ENCODE measurements at regions not wholly inside any gene's neighbourhood (a gene's known extent, or its start where the extent isn't known, plus 50 kb on each side); places are given as distances from the start of the nearest gene placed in this dataset.

DNA sequence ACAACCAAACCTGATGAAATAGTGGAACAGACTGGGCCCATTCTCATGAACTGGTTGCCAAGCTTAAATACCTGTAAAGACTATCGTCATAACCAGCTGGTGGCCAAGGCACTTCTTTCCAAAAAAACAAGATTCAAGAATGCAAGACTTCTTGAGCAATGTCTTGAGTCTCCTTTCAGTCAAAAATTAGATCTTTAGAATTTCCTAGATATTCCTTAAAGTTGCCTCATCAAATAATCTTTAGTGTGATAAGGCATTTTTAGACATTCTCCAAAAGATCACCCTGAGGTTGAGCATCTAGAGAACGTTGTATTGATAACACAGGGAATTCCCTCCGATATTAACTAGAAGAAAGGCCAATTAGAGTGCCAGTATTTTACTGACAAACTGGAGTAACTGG is 236.4 kb upstream of the MEX3C start (continued):
- TF ChIP-seq, protein P1, sequence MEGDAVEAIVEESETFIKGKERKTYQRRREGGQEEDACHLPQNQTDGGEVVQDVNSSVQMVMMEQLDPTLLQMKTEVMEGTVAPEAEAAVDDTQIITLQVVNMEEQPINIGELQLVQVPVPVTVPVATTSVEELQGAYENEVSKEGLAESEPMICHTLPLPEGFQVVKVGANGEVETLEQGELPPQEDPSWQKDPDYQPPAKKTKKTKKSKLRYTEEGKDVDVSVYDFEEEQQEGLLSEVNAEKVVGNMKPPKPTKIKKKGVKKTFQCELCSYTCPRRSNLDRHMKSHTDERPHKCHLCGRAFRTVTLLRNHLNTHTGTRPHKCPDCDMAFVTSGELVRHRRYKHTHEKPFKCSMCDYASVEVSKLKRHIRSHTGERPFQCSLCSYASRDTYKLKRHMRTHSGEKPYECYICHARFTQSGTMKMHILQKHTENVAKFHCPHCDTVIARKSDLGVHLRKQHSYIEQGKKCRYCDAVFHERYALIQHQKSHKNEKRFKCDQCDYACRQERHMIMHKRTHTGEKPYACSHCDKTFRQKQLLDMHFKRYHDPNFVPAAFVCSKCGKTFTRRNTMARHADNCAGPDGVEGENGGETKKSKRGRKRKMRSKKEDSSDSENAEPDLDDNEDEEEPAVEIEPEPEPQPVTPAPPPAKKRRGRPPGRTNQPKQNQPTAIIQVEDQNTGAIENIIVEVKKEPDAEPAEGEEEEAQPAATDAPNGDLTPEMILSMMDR (IDR thresholded peaks at IDR 0.05 in 2 of 3, conservative IDR thresholded peaks at IDR 0.05 in 1 of 3; ENCODE audit: borderline replicate concordance in 1 of 3, insufficient read depth in 1 of 3, low read depth in 2 of 3, low read length in 2 of 3), result no peak
- TF ChIP-seq SP1 (IDR thresholded peaks at IDR 0.05; ENCODE audit: low read depth), result no peak

DNA sequence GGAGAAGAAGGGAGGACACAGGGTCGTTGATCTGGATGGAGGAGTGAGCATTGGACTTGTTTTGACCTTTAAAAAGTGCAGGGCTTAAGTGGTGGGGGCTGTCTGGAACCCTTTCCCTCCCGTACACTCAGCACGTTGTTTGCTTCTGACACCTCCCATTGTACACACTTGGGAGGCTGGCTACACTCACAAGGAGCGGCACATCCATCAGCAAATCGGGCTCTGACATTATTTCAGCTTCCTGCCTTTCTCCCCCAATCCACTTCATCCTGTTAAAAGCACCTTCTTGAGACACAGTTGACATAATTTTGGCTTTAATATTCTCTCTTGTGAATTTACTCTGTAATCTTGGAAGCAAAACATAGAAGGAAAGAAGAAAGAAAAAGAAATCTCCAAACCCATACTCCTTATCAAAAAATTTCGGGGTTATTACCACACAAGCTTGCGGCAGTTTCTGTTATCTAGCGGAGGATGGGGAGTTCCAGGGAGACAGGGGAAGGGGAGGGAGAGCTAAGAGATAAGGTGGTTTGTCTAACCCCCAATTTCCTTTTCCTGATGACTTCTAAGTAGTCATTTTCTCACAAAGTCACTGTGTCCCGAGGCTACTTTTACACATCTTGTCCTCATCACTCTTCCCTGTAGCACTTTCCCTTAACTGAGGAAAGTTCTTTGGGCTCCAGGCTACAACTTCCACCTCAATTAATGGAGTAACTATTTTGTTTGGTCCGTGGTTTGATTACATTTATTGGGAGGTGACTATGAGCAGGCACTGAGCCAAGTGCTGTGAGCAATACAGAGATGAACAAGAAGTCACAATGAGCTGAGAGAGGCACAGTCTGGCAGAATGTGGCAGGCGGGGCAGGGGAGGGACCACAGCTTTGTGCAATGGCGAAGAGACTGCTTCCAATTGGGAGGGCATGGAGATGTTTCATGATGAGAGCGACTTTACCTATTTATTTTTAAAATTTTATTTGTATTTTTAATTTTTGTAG is 240.1 kb upstream of the MEX3C start:
- ChIA-PET RAD21 (ENCODE audit: low non-redundant PET in 1 of 2, low total read pairs in 2 of 2, uncharacterized antibody in 2 of 2, unreplicated experiment in 2 of 2) (no interaction called here), CTCF (no interaction called here), POLR2A (no interaction called here)
- Histone ChIP-seq H3K9me2 (ENCODE audit: insufficient read depth) (no peaks in the 10 kb centered on the region), H3K4me1 (ENCODE audit: control insufficient read depth in 1 of 2, insufficient read depth in 2 of 2, low read length in 2 of 2) (no peaks in the 10 kb centered on the region), H2AFZ (ENCODE audit: low read depth, low read length, poor library complexity, severe bottlenecking) (no peak overlapping the region), H3K9ac (ENCODE audit: low read length) (no peak overlapping the region), H3K4me3 (replicated peaks in 1 of 2; ENCODE audit: low read depth in 1 of 2, low read length in 2 of 2) (no peak overlapping the region), H3K4me2 (ENCODE audit: low read length) (no peak overlapping the region), H3K9me3 (ENCODE audit: control insufficient read depth in 1 of 2, insufficient read depth in 1 of 2, low read depth in 1 of 2, low read length in 2 of 2) (no peaks in the 10 kb centered on the region), H3K27me3 (ENCODE audit: insufficient read depth, low read length) (peaks cover 24% of the 10 kb centered on the region), H3K79me2 (ENCODE audit: insufficient read depth, low read length) (no peaks in the 10 kb centered on the region), H3K27ac (ENCODE audit: low read depth, low read length) (no peak overlapping the region), H3K36me3 (ENCODE audit: control insufficient read depth in 1 of 2, insufficient read depth in 2 of 2, low read length in 2 of 2) (no peaks in the 10 kb centered on the region), H4K20me1 (ENCODE audit: insufficient read depth) (no peaks in the 10 kb centered on the region)
- ATAC-seq (no peak), DNase-seq (ENCODE audit: low read depth, low spot score) (no peak)
- no TSS peak for BruUV-seq (replicated peaks)
- intact Hi-C loops (cut with micrococcal nuclease), result no loop called here
- TF ChIP-seq, protein P2, sequence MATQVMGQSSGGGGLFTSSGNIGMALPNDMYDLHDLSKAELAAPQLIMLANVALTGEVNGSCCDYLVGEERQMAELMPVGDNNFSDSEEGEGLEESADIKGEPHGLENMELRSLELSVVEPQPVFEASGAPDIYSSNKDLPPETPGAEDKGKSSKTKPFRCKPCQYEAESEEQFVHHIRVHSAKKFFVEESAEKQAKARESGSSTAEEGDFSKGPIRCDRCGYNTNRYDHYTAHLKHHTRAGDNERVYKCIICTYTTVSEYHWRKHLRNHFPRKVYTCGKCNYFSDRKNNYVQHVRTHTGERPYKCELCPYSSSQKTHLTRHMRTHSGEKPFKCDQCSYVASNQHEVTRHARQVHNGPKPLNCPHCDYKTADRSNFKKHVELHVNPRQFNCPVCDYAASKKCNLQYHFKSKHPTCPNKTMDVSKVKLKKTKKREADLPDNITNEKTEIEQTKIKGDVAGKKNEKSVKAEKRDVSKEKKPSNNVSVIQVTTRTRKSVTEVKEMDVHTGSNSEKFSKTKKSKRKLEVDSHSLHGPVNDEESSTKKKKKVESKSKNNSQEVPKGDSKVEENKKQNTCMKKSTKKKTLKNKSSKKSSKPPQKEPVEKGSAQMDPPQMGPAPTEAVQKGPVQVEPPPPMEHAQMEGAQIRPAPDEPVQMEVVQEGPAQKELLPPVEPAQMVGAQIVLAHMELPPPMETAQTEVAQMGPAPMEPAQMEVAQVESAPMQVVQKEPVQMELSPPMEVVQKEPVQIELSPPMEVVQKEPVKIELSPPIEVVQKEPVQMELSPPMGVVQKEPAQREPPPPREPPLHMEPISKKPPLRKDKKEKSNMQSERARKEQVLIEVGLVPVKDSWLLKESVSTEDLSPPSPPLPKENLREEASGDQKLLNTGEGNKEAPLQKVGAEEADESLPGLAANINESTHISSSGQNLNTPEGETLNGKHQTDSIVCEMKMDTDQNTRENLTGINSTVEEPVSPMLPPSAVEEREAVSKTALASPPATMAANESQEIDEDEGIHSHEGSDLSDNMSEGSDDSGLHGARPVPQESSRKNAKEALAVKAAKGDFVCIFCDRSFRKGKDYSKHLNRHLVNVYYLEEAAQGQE (IDR thresholded peaks at IDR 0.05; ENCODE audit: low read depth), result no peak
- TF ChIP-seq SRF (IDR thresholded peaks at IDR 0.05; ENCODE audit: low read depth) (no peak), YY1 (IDR thresholded peaks at IDR 0.05; ENCODE audit: extremely low read depth, insufficient replicate concordance, low read depth, low read length) (no peak), ELF1 (IDR thresholded peaks at IDR 0.05; ENCODE audit: borderline replicate concordance, low read depth) (no peak), EGR1 (IDR thresholded peaks at IDR 0.05; ENCODE audit: low read depth) (no peak), TCF7L2 (IDR thresholded peaks at IDR 0.05; ENCODE audit: borderline replicate concordance, extremely low read depth, insufficient read depth, insufficient read length) (no peak), CEBPB (IDR thresholded peaks at IDR 0.05; ENCODE audit: low read depth) (no peak)
- TF ChIP-seq, protein P3, sequence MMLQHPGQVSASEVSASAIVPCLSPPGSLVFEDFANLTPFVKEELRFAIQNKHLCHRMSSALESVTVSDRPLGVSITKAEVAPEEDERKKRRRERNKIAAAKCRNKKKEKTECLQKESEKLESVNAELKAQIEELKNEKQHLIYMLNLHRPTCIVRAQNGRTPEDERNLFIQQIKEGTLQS (IDR thresholded peaks at IDR 0.05), result no peak
- TF ChIP-seq, protein P4, sequence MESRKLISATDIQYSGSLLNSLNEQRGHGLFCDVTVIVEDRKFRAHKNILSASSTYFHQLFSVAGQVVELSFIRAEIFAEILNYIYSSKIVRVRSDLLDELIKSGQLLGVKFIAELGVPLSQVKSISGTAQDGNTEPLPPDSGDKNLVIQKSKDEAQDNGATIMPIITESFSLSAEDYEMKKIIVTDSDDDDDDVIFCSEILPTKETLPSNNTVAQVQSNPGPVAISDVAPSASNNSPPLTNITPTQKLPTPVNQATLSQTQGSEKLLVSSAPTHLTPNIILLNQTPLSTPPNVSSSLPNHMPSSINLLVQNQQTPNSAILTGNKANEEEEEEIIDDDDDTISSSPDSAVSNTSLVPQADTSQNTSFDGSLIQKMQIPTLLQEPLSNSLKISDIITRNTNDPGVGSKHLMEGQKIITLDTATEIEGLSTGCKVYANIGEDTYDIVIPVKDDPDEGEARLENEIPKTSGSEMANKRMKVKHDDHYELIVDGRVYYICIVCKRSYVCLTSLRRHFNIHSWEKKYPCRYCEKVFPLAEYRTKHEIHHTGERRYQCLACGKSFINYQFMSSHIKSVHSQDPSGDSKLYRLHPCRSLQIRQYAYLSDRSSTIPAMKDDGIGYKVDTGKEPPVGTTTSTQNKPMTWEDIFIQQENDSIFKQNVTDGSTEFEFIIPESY (IDR thresholded peaks at IDR 0.05; ENCODE audit: extremely low read depth, insufficient replicate concordance, low read length), result no peak
- TF ChIP-seq, protein P1 (IDR thresholded peaks at IDR 0.05 in 2 of 3, conservative IDR thresholded peaks at IDR 0.05 in 1 of 3; ENCODE audit: borderline replicate concordance in 1 of 3, insufficient read depth in 1 of 3, low read depth in 2 of 3, low read length in 2 of 3), result no peak

All from HCT116 (cell line).